Epithelial cell of proximal tubule (primary cell): ENCODE measurements at regions not wholly inside any gene's neighbourhood (a gene's known extent, or its start where the extent isn't known, plus 50 kb on each side); places are given as distances from the start of the nearest gene placed in this dataset.
"Not testable (repeated sequence)": the region's sequence is repeated elsewhere in the genome, so short reads cannot be mapped to it uniquely, and the experiment has no call there.

ENCODE experiments used
- DNase-seq: peaks from one replicate; pipeline ENCODE4 v3.0.0-alpha.2; 2011; ENCODE audit warnings: low read depth
- H3K4me3 ChIP-seq: 2 replicates; pipeline ENCODE4 v1.5.1; 2011; ENCODE audit warnings: low read depth, mild to moderate bottlenecking, low read length
- TF ChIP-seq, protein P1 (sequence below): conservative IDR thresholded peaks from 2 replicates; pipeline ENCODE4 v1.5.1; 2012; ENCODE audit warnings: low read depth, mild to moderate bottlenecking, low read length

DNA sequence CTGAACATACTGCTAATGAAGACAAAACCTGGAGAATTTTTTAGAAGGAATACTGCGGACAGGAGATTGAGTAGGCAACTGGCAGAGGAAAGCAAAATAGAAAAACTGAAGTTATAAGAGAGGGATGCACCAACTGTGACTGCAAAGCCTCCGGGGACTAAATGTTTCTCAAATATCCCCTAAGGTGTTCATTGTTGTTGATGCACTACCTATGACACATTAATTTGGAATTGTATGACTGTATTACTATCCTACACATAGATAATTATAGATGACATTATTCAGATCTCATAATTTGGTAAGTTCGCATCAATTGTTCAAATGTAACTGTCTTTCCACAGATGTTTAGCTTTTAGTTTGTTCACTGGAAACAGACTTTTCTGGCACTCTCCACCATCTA is 341.1 kb downstream of the MMUT start:
- TF ChIP-seq, protein P1, sequence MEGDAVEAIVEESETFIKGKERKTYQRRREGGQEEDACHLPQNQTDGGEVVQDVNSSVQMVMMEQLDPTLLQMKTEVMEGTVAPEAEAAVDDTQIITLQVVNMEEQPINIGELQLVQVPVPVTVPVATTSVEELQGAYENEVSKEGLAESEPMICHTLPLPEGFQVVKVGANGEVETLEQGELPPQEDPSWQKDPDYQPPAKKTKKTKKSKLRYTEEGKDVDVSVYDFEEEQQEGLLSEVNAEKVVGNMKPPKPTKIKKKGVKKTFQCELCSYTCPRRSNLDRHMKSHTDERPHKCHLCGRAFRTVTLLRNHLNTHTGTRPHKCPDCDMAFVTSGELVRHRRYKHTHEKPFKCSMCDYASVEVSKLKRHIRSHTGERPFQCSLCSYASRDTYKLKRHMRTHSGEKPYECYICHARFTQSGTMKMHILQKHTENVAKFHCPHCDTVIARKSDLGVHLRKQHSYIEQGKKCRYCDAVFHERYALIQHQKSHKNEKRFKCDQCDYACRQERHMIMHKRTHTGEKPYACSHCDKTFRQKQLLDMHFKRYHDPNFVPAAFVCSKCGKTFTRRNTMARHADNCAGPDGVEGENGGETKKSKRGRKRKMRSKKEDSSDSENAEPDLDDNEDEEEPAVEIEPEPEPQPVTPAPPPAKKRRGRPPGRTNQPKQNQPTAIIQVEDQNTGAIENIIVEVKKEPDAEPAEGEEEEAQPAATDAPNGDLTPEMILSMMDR: no peak
- no peak overlapping the region for H3K4me3 ChIP-seq
- no peak for DNase-seq

DNA sequence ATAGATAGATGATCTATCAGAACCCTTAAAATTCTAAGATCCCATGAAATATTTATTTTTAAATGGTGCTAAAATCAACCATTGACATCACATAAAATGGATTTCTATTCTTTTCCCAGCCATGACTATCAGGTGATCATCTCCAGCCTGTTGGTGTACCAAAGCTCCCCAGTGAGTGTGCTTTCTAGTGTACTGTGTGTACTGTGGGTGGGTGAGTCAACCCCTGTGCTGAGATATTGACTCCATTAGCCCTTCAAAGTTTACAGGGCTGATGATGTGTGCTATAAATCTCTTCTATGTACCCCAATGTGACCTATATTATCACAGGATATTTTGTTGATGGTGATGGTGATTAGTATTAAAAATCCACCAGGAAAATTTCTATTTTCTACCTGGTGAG is 344.6 kb downstream of the MMUT start:
- DNase-seq: no peak
- TF ChIP-seq, protein P1: no peak
- H3K4me3 ChIP-seq: no peak overlapping the region

GRCh38 chr6:49110916-49111315 is 352.1 kb downstream of the MMUT start:
- DNase-seq: no peak
- TF ChIP-seq, protein P1: no peak
- no peak overlapping the region for H3K4me3 ChIP-seq

DNA sequence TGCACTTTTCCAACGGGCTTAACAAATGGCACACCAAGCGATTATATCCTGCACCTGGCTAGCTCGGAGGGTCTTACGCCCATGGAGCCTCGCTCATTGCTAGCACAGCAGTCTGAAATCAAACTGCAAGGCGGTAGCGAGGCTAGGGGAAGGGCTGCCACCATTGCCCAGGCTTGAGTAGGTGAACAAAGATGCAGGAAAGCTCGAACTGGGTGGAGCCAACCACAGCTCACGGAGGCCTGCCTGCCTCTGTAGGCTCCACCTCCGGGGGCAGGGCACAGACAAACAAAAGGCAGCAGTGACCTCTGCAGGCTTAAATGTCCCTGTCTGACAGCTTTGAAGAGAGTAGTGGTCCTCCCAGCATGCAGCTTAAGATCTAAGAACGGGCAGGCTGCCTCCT is 365.4 kb downstream of the MMUT start:
- not testable (repeated sequence) for DNase-seq, H3K4me3 ChIP-seq

- TF ChIP-seq, protein P1: no peak
- H3K4me3 ChIP-seq: no peak overlapping the region
- DNase-seq: no peak
Observed at GRCh38 chr6:49097116-49097515, 365.9 kb downstream of the MMUT start.

GRCh38 chr6:49088631-49089030 is 374.4 kb downstream of the MMUT start:
- TF ChIP-seq, protein P1: no peak
- no peak for DNase-seq
- no peak overlapping the region for H3K4me3 ChIP-seq

- no peak overlapping the region for H3K4me3 ChIP-seq
- TF ChIP-seq, protein P1: no peak
- DNase-seq: no peak
Observed at GRCh38 chr6:49087369-49087768, 375.7 kb downstream of the MMUT start.

- DNase-seq: no peak
- TF ChIP-seq, protein P1: no peak
Observed at GRCh38 chr6:49082611-49083010, 380.4 kb downstream of the MMUT start.

More at GRCh38 chr6:49082611-49083010, 380.4 kb downstream of the MMUT start:
- H3K4me3 ChIP-seq: no peak overlapping the region
